ENCODE measurements at regions not wholly inside any gene's neighbourhood (a gene's known extent, or its start where the extent isn't known, plus 50 kb on each side); places are given as distances from the start of the nearest gene placed in this dataset.

DNA sequence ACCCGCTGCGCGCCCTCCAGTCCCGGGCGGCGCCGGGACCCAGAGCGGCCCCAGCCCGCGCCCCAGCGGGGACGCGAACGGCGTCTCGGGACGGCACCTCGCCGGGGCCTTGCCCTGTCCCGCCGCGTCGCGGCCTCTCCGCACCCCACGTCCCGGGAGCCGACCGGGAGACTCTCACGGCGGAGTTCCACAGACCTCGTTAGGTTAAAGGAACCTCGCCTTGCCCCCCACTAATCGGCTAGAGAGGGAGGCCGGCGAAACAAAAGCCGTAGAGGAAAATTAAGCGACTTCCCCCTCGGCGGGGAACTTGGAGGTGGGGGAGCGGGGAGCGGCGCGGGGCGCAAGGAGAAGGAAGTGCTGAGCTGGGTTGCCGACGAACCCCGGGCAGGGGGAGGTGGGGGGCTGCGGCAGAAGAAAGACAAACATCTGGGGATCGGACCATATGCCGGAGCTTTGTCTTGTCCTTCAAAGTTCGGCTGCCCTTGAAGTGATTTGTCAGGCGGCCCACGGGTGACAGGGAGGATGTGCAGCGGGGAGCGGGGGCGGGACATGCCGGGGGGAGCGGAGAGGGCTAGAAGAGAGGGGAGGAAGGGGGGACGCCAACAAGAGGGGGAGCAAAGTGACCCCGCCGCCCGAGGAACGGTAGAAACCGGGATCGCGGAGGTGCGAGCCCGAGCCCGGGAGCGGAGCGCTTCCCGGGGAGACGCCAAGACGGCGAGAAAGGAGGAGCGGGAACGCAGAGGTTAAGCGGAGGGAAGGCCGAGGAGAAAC, 120.0 kb upstream of the RRP15 start (continued):
- TF ChIP-seq CTBP2 (IDR thresholded peaks at IDR 0.05; ENCODE audit: borderline replicate concordance, insufficient read depth, insufficient read length, low read length), result peak; percentile 85
- TF ChIP-seq RNF2 (IDR thresholded peaks at IDR 0.05; ENCODE audit: borderline replicate concordance, low read depth, low read length, missing control alignments, poor library complexity, severe bottlenecking), result peak; percentile 47
- peak; percentile 44; the same call in 1 of the 2 replicates for TF ChIP-seq SUZ12 (IDR thresholded peaks at IDR 0.05; ENCODE audit: low read length)
